T-helper 17 cell (primary cell): ENCODE measurements at regions not wholly inside any gene's neighbourhood (a gene's known extent, or its start where the extent isn't known, plus 50 kb on each side); places are given as distances from the start of the nearest gene placed in this dataset.
"Not testable (repeated sequence)": the region's sequence is repeated elsewhere in the genome, so short reads cannot be mapped to it uniquely, and the experiment has no call there.

ENCODE experiments used
- ATAC-seq: fragments of 150-1000 bp; cut with Tn5 transposase; 2 replicates; pipeline ENCODE4 v1.10.0; 2021; ENCODE audit warnings: mild to moderate bottlenecking, moderate library complexity
- DNase-seq, 3 donors: peaks; one replicate each; pipeline versions ENCODE4 v3.0.0 to v3.0.0-alpha.2; 2020 to 2021
- H3K9me3 ChIP-seq: one replicate; pipeline ENCODE4 v1.7.0; 2013; ENCODE audit warnings: low read length, mild to moderate bottlenecking; ENCODE audit not compliant: control insufficient read depth, poor library complexity, severe bottlenecking
- H3K27ac Mint-ChIP-seq: one replicate; pipeline ENCODE4 v1.8.0; 2022; ENCODE audit warnings: mild to moderate bottlenecking, moderate library complexity, mixed read lengths
- H3K27me3 Mint-ChIP-seq: one replicate; pipeline ENCODE4 v1.8.0; 2022; ENCODE audit warnings: mixed read lengths
- H3K36me3 Mint-ChIP-seq: one replicate; pipeline ENCODE4 v1.8.0; 2022; ENCODE audit warnings: low read depth, mixed read lengths
- H3K4me1 Mint-ChIP-seq: one replicate; pipeline ENCODE4 v1.8.0; 2022; ENCODE audit warnings: mild to moderate bottlenecking, mixed read lengths
- H3K4me3 Mint-ChIP-seq: one replicate; pipeline ENCODE4 v1.8.0; 2022; ENCODE audit warnings: mild to moderate bottlenecking, moderate library complexity, mixed read lengths

GRCh38 chr14:53237488-53237887, 84.4 kb upstream of the DDHD1 start:
- no peaks in the 10 kb centered on the region for H3K4me1 Mint-ChIP-seq
- no peaks in the 10 kb centered on the region for H3K36me3 Mint-ChIP-seq
- DNase-seq (no peak), ATAC-seq (no peak)
- H3K27ac Mint-ChIP-seq, result no peak overlapping the region
- H3K27me3 Mint-ChIP-seq, result no peaks in the 10 kb centered on the region
- H3K9me3 ChIP-seq, result no peaks in the 10 kb centered on the region
- no peak overlapping the region for H3K4me3 Mint-ChIP-seq

GRCh38 chr14:53236708-53237107, 83.6 kb upstream of the DDHD1 start:
- ATAC-seq (no peak), DNase-seq (no peak)
- no peaks in the 10 kb centered on the region for H3K9me3 ChIP-seq
- Mint-ChIP-seq H3K4me1 (no peaks in the 10 kb centered on the region), H3K27ac (no peak overlapping the region), H3K27me3 (no peaks in the 10 kb centered on the region), H3K36me3 (no peaks in the 10 kb centered on the region), H3K4me3 (no peak overlapping the region)

- H3K4me1 Mint-ChIP-seq, result no peaks in the 10 kb centered on the region
- no peaks in the 10 kb centered on the region for H3K36me3 Mint-ChIP-seq
- H3K9me3 ChIP-seq, result no peaks in the 10 kb centered on the region
- H3K27me3 Mint-ChIP-seq, result no peaks in the 10 kb centered on the region
- H3K4me3 Mint-ChIP-seq, result no peak overlapping the region
- no peak overlapping the region for H3K27ac Mint-ChIP-seq
- DNase-seq (no peak), ATAC-seq (no peak)
Observed at GRCh38 chr14:53231171-53231570, 78.0 kb upstream of the DDHD1 start.

- no peaks in the 10 kb centered on the region for H3K9me3 ChIP-seq
- no peaks in the 10 kb centered on the region for H3K27me3 Mint-ChIP-seq
- no peak for DNase-seq
- H3K4me1 Mint-ChIP-seq, result no peaks in the 10 kb centered on the region
- H3K27ac Mint-ChIP-seq, result no peak overlapping the region
- H3K4me3 Mint-ChIP-seq, result no peak overlapping the region
- ATAC-seq, result no peak
- no peaks in the 10 kb centered on the region for H3K36me3 Mint-ChIP-seq
Observed at GRCh38 chr14:53228966-53229365, 75.8 kb upstream of the DDHD1 start.

- H3K27me3 Mint-ChIP-seq, result no peaks in the 10 kb centered on the region
- H3K4me1 Mint-ChIP-seq, result no peaks in the 10 kb centered on the region
- ATAC-seq, result no peak
- no peak overlapping the region for H3K27ac Mint-ChIP-seq
- no peak overlapping the region for H3K4me3 Mint-ChIP-seq
- H3K9me3 ChIP-seq, result no peaks in the 10 kb centered on the region
- DNase-seq, result no peak
- no peaks in the 10 kb centered on the region for H3K36me3 Mint-ChIP-seq
Observed at GRCh38 chr14:53227154-53227718, 74.1 kb upstream of the DDHD1 start.

GRCh38 chr14:53226553-53226952, 73.4 kb upstream of the DDHD1 start:
- H3K9me3 ChIP-seq, result no peaks in the 10 kb centered on the region
- H3K36me3 Mint-ChIP-seq, result no peaks in the 10 kb centered on the region
- no peaks in the 10 kb centered on the region for H3K27me3 Mint-ChIP-seq
- ATAC-seq, result no peak
- no peak for DNase-seq
- no peaks in the 10 kb centered on the region for H3K4me1 Mint-ChIP-seq
- H3K4me3 Mint-ChIP-seq, result no peak overlapping the region
- no peak overlapping the region for H3K27ac Mint-ChIP-seq

GRCh38 chr14:53220914-53221313, 67.8 kb upstream of the DDHD1 start:
- Mint-ChIP-seq H3K4me1 (peaks cover 8% of the 10 kb centered on the region), H3K27ac (peak overlapping the region; percentile 67), H3K4me3 (no peak overlapping the region), H3K27me3 (no peaks in the 10 kb centered on the region), H3K36me3 (no peaks in the 10 kb centered on the region)
- no peak for DNase-seq
- H3K9me3 ChIP-seq, result no peaks in the 10 kb centered on the region
- no peak for ATAC-seq

- Mint-ChIP-seq H3K4me3 (peak overlapping the region; percentile 92), H3K4me1 (peaks cover 12% of the 10 kb centered on the region), H3K27ac (peak overlapping the region; percentile 47), H3K27me3 (no peaks in the 10 kb centered on the region), H3K36me3 (no peaks in the 10 kb centered on the region)
- ATAC-seq, result no peak
- DNase-seq, result no peak
- no peaks in the 10 kb centered on the region for H3K9me3 ChIP-seq
Observed at GRCh38 chr14:53218161-53218560, 65.0 kb upstream of the DDHD1 start.

- peak; percentile 53 to 62 (median 60) for DNase-seq
- Mint-ChIP-seq H3K4me1 (peaks cover 12% of the 10 kb centered on the region), H3K4me3 (peak overlapping the region; percentile 92), H3K36me3 (no peaks in the 10 kb centered on the region), H3K27ac (peak overlapping the region; percentile 47), H3K27me3 (no peaks in the 10 kb centered on the region)
- H3K9me3 ChIP-seq, result no peaks in the 10 kb centered on the region
- peak; percentile 97 for ATAC-seq
Observed at GRCh38 chr14:53217316-53217994, 64.3 kb upstream of the DDHD1 start.

GRCh38 chr14:53216955-53217315, 63.8 kb upstream of the DDHD1 start:
- Mint-ChIP-seq H3K4me1 (peaks cover 12% of the 10 kb centered on the region), H3K27ac (peak overlapping the region; percentile 14), H3K4me3 (peak overlapping the region; percentile 92)
- DNase-seq, H3K9me3 ChIP-seq, H3K36me3 Mint-ChIP-seq, ATAC-seq, H3K27me3 Mint-ChIP-seq: not testable (repeated sequence)

GRCh38 chr14:53216478-53216877, 63.4 kb upstream of the DDHD1 start:
- H3K9me3 ChIP-seq, DNase-seq, ATAC-seq, H3K36me3 Mint-ChIP-seq, H3K27me3 Mint-ChIP-seq: not testable (repeated sequence)
- H3K27ac Mint-ChIP-seq, result peak overlapping the region; percentile 14
- H3K4me1 Mint-ChIP-seq, result peaks cover 12% of the 10 kb centered on the region
- peak overlapping the region; percentile 55 for H3K4me3 Mint-ChIP-seq

GRCh38 chr14:53215101-53215500, 62.0 kb upstream of the DDHD1 start:
- Mint-ChIP-seq H3K4me3 (no peak overlapping the region), H3K36me3 (no peaks in the 10 kb centered on the region)

GRCh38 chr14:53214384-53214783, 61.3 kb upstream of the DDHD1 start:
- H3K4me3 Mint-ChIP-seq, result no peak overlapping the region
- ATAC-seq, result no peak
- H3K9me3 ChIP-seq, result no peaks in the 10 kb centered on the region
- no peaks in the 10 kb centered on the region for H3K27me3 Mint-ChIP-seq
- no peaks in the 10 kb centered on the region for H3K36me3 Mint-ChIP-seq
- peak overlapping the region; percentile 43 for H3K27ac Mint-ChIP-seq
- no peak for DNase-seq
- H3K4me1 Mint-ChIP-seq, result peaks cover 10% of the 10 kb centered on the region

More at GRCh38 chr14:53215101-53215500, 62.0 kb upstream of the DDHD1 start:
- no peaks in the 10 kb centered on the region for H3K9me3 ChIP-seq
- peaks cover 10% of the 10 kb centered on the region for H3K4me1 Mint-ChIP-seq
- H3K27ac Mint-ChIP-seq, result no peak overlapping the region
- DNase-seq, result no peak
- H3K27me3 Mint-ChIP-seq, result no peaks in the 10 kb centered on the region
- no peak for ATAC-seq

GRCh38 chr14:53213761-53214160, 60.6 kb upstream of the DDHD1 start:
- ATAC-seq (no peak), DNase-seq (no peak)
- Mint-ChIP-seq H3K4me1 (peaks cover 10% of the 10 kb centered on the region), H3K27me3 (no peaks in the 10 kb centered on the region), H3K4me3 (no peak overlapping the region), H3K27ac (peak overlapping the region; percentile 43), H3K36me3 (no peaks in the 10 kb centered on the region)
- H3K9me3 ChIP-seq, result no peaks in the 10 kb centered on the region
